Subcutaneous abdominal adipose tissue (tissue), 5 donors: ENCODE measurements at regions not wholly inside any gene's neighbourhood (a gene's known extent, or its start where the extent isn't known, plus 50 kb on each side); places are given as distances from the start of the nearest gene placed in this dataset.

Source experiments
- H3K27ac ChIP-seq: one replicate; pipeline ENCODE4 v1.7.0; 2013; ENCODE audit warnings: low read depth, mild to moderate bottlenecking, inconsistent platforms, low read length, moderate library complexity
- H3K27me3 ChIP-seq, 5 donors: one replicate each; pipeline ENCODE4 v1.7.0; 2013; ENCODE audit warnings: low read length in 5 of 5, inconsistent platforms in 1 of 5; ENCODE audit not compliant: control insufficient read depth in 5 of 5, insufficient read depth in 4 of 5
- H3K36me3 ChIP-seq, 5 donors: one replicate each; pipeline ENCODE4 v1.7.0; 2013; ENCODE audit warnings: low read length in 5 of 5; ENCODE audit not compliant: control insufficient read depth in 5 of 5, insufficient read depth in 5 of 5
- H3K4me1 ChIP-seq, 5 donors: one replicate each; pipeline ENCODE4 v1.7.0; 2013; ENCODE audit warnings: low read length in 5 of 5, mild to moderate bottlenecking in 3 of 5, moderate library complexity in 1 of 5; ENCODE audit not compliant: control insufficient read depth in 5 of 5, insufficient read depth in 5 of 5
- H3K4me3 ChIP-seq, 5 donors: one replicate each; pipeline ENCODE4 v1.7.0; 2013; ENCODE audit warnings: low read length in 5 of 5, low read depth in 1 of 5
- H3K9ac ChIP-seq, 5 donors: one replicate each; pipeline ENCODE4 v1.7.0; 2013; ENCODE audit warnings: low read length in 5 of 5, mild to moderate bottlenecking in 4 of 5, moderate library complexity in 3 of 5
- H3K9me3 ChIP-seq, 5 donors: one replicate each; pipeline ENCODE4 v1.7.0; 2013; ENCODE audit warnings: low read length in 5 of 5; ENCODE audit not compliant: control insufficient read depth in 5 of 5
- donor health status: healthy.
- donor health status: healthy.
- donor health status: healthy.
- donor health status: healthy.
- donor health status: healthy.

DNA sequence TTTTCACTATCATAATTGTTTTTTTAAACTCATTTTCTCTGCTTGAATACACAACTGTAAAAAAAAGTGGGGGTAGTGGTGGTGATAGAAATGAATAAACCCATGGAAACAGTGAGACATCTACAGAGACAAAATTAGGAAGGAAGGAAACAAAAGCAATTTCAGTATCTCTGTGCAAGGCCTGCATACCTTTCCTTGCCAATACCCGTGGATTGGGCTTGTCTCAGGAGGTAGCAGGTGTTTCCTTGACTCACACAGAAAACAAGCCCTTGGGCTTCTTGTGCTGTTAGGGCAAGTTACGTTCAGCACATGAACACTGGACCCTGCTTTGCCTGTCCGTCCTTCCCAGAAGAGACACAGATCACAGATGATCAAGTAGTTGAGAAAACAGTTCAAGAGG lies 372.2 kb downstream of the ZSWIM6 start:
- no peaks in the 10 kb centered on the region for H3K36me3 ChIP-seq
- no peak overlapping the region for H3K4me3 ChIP-seq
- H3K27me3 ChIP-seq = no peaks in the 10 kb centered on the region
- H3K27ac ChIP-seq = no peak overlapping the region
- peaks cover 0 to 27% (median 22%) of the 10 kb centered on the region in 5 donors for H3K4me1 ChIP-seq
- no peak overlapping the region for H3K9ac ChIP-seq
- H3K9me3 ChIP-seq = no peaks in the 10 kb centered on the region

DNA sequence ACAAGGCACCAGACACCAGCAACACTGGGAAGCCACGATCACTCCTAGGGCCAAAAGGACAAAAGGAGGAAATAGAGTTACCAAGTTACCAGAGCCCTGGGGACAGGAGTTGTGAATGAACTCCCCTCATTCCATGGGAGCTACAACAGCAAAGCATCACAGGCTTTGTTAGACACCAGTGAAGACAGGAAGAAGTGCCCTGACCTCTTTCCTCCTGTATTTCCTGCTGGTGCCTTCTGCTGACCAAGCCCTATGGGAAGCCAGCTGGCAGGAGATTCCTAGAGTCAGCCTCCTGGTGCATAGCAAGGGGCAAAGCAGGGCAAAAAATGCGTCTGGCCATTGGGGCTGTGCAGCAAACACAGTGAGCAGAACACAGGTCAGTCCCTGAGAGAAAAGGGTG lies 374.7 kb downstream of the ZSWIM6 start:
- peaks cover 0 to 21% (median 16%) of the 10 kb centered on the region in 5 donors for H3K4me1 ChIP-seq
- H3K9me3 ChIP-seq = no peaks in the 10 kb centered on the region
- no peak overlapping the region for H3K9ac ChIP-seq
- no peaks in the 10 kb centered on the region for H3K27me3 ChIP-seq
- no peak overlapping the region for H3K4me3 ChIP-seq
- H3K36me3 ChIP-seq = no peaks in the 10 kb centered on the region
- H3K27ac ChIP-seq = no peak overlapping the region

DNA sequence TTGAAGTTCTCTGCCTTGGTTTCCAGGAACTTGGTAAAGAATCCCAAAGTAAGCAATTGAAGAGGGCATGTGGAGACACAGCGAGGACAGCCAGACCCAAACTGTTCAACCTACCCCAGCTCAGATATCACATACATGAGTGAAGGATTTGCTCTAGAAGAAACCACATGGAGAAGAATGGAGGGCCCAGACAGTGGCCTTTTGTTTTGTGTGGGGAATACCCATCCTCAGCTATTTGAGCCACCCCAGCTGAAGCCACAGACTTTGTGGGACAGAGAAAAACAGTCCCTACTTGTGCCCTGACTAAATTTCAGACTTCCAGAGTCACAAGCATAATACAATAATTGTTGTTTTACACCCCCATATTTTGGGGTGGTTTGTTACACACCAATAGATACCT lies 387.1 kb downstream of the ZSWIM6 start:
- Histone ChIP-seq H3K27ac (no peak overlapping the region), H3K9me3 (peaks cover 0 to 7% (median 6%) of the 10 kb centered on the region in 5 donors), H3K4me1 (no peaks in the 10 kb centered on the region), H3K9ac (no peak overlapping the region), H3K36me3 (peaks cover 0 to 5% (median 0%) of the 10 kb centered on the region in 5 donors), H3K27me3 (peaks cover 0 to 2% (median 0%) of the 10 kb centered on the region in 5 donors), H3K4me3 (no peak overlapping the region)

DNA sequence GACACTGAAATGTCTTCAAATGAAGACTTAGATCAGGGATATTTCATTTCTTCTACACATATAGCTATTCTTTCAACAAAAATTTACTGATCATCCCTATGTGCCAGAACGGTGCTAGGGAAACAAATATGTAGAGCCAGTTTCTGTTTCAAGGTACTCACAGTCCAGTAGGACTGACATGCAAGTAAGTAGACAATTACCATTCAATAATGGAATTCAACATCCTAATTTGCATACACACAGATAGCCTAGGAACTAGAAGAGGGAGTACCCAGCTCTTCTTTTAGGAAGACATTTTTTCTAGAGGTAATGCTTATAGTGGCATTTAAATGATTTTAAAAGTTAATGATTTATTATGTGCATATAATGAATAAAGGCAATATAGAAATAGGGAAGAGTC lies 388.8 kb downstream of the ZSWIM6 start:
- no peak overlapping the region for H3K4me3 ChIP-seq
- H3K4me1 ChIP-seq = no peaks in the 10 kb centered on the region
- H3K27ac ChIP-seq = no peak overlapping the region
- peaks cover 0 to 1% (median 0%) of the 10 kb centered on the region in 5 donors for H3K27me3 ChIP-seq
- H3K36me3 ChIP-seq = peaks cover 0 to 5% (median 0%) of the 10 kb centered on the region in 5 donors
- no peak overlapping the region for H3K9ac ChIP-seq
- peaks cover 0 to 7% (median 6%) of the 10 kb centered on the region in 5 donors for H3K9me3 ChIP-seq

DNA sequence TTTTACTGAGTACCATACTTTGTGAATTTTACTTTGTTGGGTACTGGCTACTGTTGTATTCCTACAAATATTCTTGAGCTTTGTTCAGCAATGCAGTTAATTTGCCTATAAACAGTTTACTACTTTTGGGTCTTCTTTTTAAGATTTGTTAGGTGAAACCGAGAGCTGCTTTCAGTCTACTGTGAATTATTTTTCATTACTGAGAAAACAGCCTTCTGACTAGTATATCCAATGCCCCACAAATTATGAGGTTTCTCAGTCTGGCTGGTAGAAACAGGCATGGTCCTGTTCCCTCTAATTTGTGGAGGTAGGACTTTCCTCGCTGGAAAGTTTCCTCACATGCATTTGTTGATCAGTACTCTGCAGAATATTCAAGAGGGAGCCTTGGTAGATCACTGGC lies 392.0 kb downstream of the ZSWIM6 start:
- no peak overlapping the region for H3K9ac ChIP-seq

DNA sequence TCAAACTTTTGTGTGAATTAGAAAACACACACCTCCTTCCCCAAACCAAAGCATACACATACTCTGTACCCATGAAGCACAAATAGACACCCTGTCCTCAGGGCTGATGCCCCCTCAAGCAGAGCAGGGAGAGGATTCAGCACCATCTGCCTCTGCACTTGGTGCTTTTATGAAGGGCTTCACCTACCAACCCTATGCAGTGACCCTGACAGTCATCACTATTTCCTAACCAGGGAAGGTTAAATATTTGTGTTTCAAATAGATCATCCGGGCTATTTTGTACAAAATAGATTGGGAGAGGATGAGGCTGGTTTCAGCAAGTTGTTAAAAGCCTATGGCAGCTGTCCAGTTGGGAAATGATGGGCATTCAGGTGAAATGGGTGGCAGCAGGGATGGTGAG lies 396.2 kb downstream of the ZSWIM6 start:
- Histone ChIP-seq H3K4me3 (no peak overlapping the region), H3K27ac (no peak overlapping the region), H3K36me3 (no peaks in the 10 kb centered on the region), H3K4me1 (no peaks in the 10 kb centered on the region), H3K9me3 (no peaks in the 10 kb centered on the region), H3K27me3 (peaks cover 0 to 3% (median 0%) of the 10 kb centered on the region in 5 donors), H3K9ac (no peak overlapping the region)

More for the DNA sequence above, 392.0 kb downstream of the ZSWIM6 start:
- Histone ChIP-seq H3K36me3 (peaks cover 0 to 5% (median 0%) of the 10 kb centered on the region in 5 donors), H3K4me1 (no peaks in the 10 kb centered on the region), H3K9me3 (peaks cover 0 to 7% (median 6%) of the 10 kb centered on the region in 5 donors), H3K27me3 (no peaks in the 10 kb centered on the region), H3K4me3 (no peak overlapping the region), H3K27ac (no peak overlapping the region)

DNA sequence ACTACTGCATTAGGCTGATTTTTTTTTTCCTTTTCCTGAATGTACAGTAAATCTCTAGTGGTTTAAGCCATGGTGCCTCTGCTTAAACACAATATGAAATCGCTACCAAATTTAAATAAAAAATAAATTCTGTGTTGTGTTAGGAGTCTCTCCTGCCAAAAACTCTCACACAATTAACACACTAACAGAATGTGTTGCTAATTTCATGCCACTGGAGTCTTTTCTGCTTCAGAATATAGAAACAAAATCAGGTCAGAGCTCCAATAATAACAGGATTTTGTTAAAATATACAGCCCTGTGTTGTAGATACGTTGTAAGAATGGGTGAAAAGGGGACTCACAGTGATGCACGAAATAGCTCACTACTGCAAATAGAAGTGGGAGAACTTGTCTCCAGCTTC lies 398.8 kb downstream of the ZSWIM6 start:
- Histone ChIP-seq H3K36me3 (no peaks in the 10 kb centered on the region), H3K9me3 (no peaks in the 10 kb centered on the region), H3K4me3 (no peak overlapping the region), H3K27me3 (peaks cover 0 to 3% (median 0%) of the 10 kb centered on the region in 5 donors), H3K27ac (no peak overlapping the region), H3K4me1 (no peaks in the 10 kb centered on the region), H3K9ac (no peak overlapping the region)

DNA sequence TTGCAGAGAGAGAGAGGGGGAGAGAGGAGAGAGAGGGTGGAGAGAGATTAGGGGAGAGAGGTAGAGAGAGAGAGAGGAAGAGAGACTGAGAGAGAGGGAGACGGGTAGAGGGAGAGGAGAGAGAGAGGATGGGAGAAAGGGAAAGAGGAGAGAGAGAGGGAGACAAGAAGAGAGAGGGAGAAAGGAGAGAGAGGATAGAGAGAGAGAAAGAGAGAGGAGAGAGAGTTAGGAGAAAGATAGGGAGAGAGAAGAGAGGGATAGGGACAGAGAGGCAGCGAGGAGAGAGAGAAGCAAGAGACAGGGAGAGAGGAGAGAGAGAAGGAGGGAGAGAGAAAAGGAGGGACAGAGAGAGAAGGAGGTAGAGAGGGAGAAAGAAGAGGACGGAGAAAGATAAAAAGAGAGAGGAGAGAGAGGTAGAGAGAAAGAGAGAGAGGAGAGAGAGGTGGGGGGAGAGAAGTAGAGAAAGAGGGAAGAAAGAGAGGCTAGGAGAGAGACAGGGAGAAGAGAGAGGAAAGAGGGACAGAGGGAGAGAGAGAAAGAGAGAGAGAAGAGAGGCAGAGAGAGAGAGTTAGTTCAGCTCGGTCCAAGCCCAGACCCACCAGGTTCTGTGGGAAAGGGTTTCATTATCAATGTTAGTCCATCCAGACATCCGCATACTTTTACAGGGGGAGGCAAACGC lies 399.3 kb downstream of the ZSWIM6 start:
- no peak overlapping the region for H3K9ac ChIP-seq
- no peak overlapping the region for H3K27ac ChIP-seq
- H3K4me1 ChIP-seq = no peaks in the 10 kb centered on the region
- no peak overlapping the region for H3K4me3 ChIP-seq
- peaks cover 0 to 3% (median 0%) of the 10 kb centered on the region in 5 donors for H3K27me3 ChIP-seq
- H3K9me3 ChIP-seq = no peaks in the 10 kb centered on the region
- H3K36me3 ChIP-seq = no peaks in the 10 kb centered on the region

DNA sequence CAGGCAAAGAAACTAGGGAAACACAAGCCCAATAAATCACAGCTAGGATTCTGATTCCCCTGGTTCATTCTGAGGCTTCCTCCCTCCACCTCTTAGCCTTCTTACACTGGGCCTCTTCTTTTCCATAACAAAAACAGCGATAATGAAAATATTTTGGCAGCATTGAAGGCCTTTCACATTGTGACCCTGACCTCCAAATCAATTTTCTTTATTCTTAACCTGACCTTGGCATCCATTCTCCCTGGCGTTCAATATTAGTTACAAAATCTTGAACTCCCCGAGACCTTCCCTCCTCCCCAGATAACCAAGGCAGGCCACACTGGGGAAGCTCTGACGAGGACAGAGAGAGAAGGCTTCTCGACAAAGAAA lies 399.9 kb downstream of the ZSWIM6 start:
- Histone ChIP-seq H3K27ac (no peak overlapping the region), H3K4me1 (no peaks in the 10 kb centered on the region), H3K9me3 (no peaks in the 10 kb centered on the region), H3K9ac (no peak overlapping the region), H3K36me3 (no peaks in the 10 kb centered on the region), H3K4me3 (no peak overlapping the region), H3K27me3 (peaks cover 0 to 3% (median 0%) of the 10 kb centered on the region in 5 donors)

DNA sequence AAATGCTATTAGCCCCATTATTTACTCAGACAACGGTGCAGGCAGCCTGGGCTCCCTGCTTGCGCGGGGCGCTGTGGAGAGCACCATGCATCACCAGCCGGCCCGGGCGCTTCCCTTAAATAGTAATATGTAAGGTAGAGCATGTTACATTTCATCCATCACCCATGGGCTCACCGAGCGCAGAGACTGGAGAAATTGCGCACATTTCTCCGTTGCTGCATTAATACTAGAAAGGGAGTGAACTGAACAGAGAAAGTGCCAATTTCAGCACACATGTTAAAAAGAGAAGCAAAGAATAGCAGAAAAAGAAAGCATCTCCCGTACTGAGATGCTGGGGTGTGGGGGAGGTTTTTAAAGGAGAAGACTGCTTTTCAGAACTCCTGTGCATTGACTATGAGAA lies 400.3 kb downstream of the ZSWIM6 start:
- H3K9me3 ChIP-seq = no peaks in the 10 kb centered on the region
- H3K27me3 ChIP-seq = peaks cover 0 to 3% (median 0%) of the 10 kb centered on the region in 5 donors
- H3K9ac ChIP-seq = no peak overlapping the region
- H3K36me3 ChIP-seq = no peaks in the 10 kb centered on the region
- H3K27ac ChIP-seq = no peak overlapping the region
- H3K4me3 ChIP-seq = no peak overlapping the region
- H3K4me1 ChIP-seq = no peaks in the 10 kb centered on the region
